ENCODE measurements at regions not wholly inside any gene's neighbourhood (a gene's known extent, or its start where the extent isn't known, plus 50 kb on each side); places are given as distances from the start of the nearest gene placed in this dataset.
A peak's percentile ranks its signal among the peaks of the same experiment; 100 is the strongest.

GRCh38 chr5:125399885-125400284 lies 653.4 kb upstream of the ZNF608 start:
- Histone ChIP-seq H3K9me3 (no peaks in the 10 kb centered on the region), H3K27me3 (replicated peaks; ENCODE audit: control insufficient read depth, insufficient read depth, low read length) (no peaks in the 10 kb centered on the region), H3K4me1 (peaks cover 27% of the 10 kb centered on the region), H3K36me3 (ENCODE audit: control insufficient read depth, insufficient read depth, low read length) (no peaks in the 10 kb centered on the region), H3K4me3 (ENCODE audit: low read depth, low read length) (no peak overlapping the region)
- POLR2A ChIA-PET = no interaction called here
- CTCF ChIA-PET = no interaction called here
- peaks cover 26% of the 10 kb centered on the region for H3K4me1 Mint-ChIP-seq (ENCODE audit: low read depth, unreplicated experiment)
- H3K36me3 Mint-ChIP-seq (ENCODE audit: insufficient read depth, unreplicated experiment) = no peaks in the 10 kb centered on the region
- H3K27me3 Mint-ChIP-seq (ENCODE audit: insufficient read depth, unreplicated experiment) = no peaks in the 10 kb centered on the region
- BruUV-seq (replicated peaks) = no TSS peak
- H3K9me3 Mint-ChIP-seq (ENCODE audit: unreplicated experiment) = peaks cover 10% of the 10 kb centered on the region
- TF ChIP-seq, protein P1, sequence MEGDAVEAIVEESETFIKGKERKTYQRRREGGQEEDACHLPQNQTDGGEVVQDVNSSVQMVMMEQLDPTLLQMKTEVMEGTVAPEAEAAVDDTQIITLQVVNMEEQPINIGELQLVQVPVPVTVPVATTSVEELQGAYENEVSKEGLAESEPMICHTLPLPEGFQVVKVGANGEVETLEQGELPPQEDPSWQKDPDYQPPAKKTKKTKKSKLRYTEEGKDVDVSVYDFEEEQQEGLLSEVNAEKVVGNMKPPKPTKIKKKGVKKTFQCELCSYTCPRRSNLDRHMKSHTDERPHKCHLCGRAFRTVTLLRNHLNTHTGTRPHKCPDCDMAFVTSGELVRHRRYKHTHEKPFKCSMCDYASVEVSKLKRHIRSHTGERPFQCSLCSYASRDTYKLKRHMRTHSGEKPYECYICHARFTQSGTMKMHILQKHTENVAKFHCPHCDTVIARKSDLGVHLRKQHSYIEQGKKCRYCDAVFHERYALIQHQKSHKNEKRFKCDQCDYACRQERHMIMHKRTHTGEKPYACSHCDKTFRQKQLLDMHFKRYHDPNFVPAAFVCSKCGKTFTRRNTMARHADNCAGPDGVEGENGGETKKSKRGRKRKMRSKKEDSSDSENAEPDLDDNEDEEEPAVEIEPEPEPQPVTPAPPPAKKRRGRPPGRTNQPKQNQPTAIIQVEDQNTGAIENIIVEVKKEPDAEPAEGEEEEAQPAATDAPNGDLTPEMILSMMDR (IDR thresholded peaks at IDR 0.05; ENCODE audit: insufficient read depth in 1 of 2, low read depth in 1 of 2, low read length in 1 of 2, severe bottlenecking in 1 of 2, unreplicated experiment in 1 of 2) = no peak
- intact Hi-C loops (cut with micrococcal nuclease; ENCODE audit: unreplicated experiment) = loop anchor here (10.0 kb wide), 1 partner anchor 385 kb away; no protein-coding TSS in a partner anchor
- no peak overlapping the region for H3K4me3 Mint-ChIP-seq (ENCODE audit: unreplicated experiment)
- no peak overlapping the region for H3K27ac Mint-ChIP-seq (ENCODE audit: unreplicated experiment)
- no peak for DNase-seq

DNA sequence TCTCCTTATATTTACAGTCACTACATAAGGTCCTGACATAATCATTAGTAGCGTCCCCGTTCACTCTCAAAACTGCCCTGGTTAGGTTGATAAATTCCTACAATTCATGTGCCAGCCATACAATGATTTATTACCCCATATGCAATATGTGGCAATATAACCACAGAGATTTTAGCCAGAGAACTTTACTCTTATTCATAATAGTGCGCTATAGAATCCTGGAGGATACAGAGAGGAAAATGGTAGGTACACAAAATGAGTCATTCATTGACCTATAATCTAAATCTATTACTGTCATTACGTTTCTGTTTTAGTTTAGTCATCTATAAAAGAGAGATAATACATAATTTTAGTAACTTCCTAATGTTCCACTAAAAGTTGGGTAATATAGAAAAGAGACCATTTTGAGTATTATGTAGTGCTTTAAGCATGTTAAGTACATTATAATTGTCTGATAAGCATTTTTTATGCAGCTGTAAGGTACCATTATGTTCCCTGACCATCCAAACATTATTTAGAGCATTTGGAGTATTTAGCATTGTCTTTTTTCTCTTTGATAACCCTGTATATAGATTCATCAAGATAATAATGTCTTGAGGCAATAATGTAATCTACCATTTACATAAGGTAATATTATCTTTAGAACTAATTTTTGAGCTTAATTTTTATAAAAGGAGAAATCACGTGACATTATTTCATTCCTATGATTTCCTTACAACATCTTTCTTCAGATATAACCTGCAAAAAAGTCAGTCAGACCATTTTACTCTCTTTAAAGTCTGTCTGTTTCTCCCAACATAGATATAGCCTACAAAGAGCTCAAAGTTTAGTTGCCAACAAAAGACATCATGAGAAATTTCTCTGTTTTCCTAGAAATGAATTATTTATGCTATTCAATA lies 655.5 kb upstream of the ZNF608 start:
- CTCF ChIA-PET = no interaction called here
- Mint-ChIP-seq H3K27ac (ENCODE audit: unreplicated experiment) (no peak overlapping the region), H3K27me3 (ENCODE audit: insufficient read depth, unreplicated experiment) (no peaks in the 10 kb centered on the region), H3K4me3 (ENCODE audit: unreplicated experiment) (peak overlapping the region; percentile 55), H3K36me3 (ENCODE audit: insufficient read depth, unreplicated experiment) (no peaks in the 10 kb centered on the region), H3K9me3 (ENCODE audit: unreplicated experiment) (peaks cover 6% of the 10 kb centered on the region), H3K4me1 (ENCODE audit: low read depth, unreplicated experiment) (peaks cover 26% of the 10 kb centered on the region)
- H3K4me1 ChIP-seq = peaks cover 27% of the 10 kb centered on the region
- H3K4me3 ChIP-seq (ENCODE audit: low read depth, low read length) = no peak overlapping the region
- no peaks in the 10 kb centered on the region for H3K36me3 ChIP-seq (ENCODE audit: control insufficient read depth, insufficient read depth, low read length)
- no peaks in the 10 kb centered on the region for H3K27me3 ChIP-seq (replicated peaks; ENCODE audit: control insufficient read depth, insufficient read depth, low read length)
- DNase-seq = no peak
- BruUV-seq (replicated peaks) = no TSS peak
- TF ChIP-seq, protein P1 (IDR thresholded peaks at IDR 0.05; ENCODE audit: insufficient read depth in 1 of 2, low read depth in 1 of 2, low read length in 1 of 2, severe bottlenecking in 1 of 2, unreplicated experiment in 1 of 2) = no peak
- 0 out of 2 replicates have a peak, but pooled peaks cover 3% of the 10 kb centered on the region for H3K9me3 ChIP-seq
- POLR2A ChIA-PET = no interaction called here
- intact Hi-C loops (cut with micrococcal nuclease; ENCODE audit: unreplicated experiment) = loop anchor here (2.0 to 10.0 kb wide), 2 partner anchors 387 to 493 kb away; no protein-coding TSS in a partner anchor

GRCh38 chr5:125402787-125403186 lies 656.3 kb upstream of the ZNF608 start:
- TF ChIP-seq, protein P1 (IDR thresholded peaks at IDR 0.05; ENCODE audit: insufficient read depth in 1 of 2, low read depth in 1 of 2, low read length in 1 of 2, severe bottlenecking in 1 of 2, unreplicated experiment in 1 of 2) = no peak
- no peaks in the 10 kb centered on the region for H3K36me3 ChIP-seq (ENCODE audit: control insufficient read depth, insufficient read depth, low read length)
- no peaks in the 10 kb centered on the region for H3K27me3 Mint-ChIP-seq (ENCODE audit: insufficient read depth, unreplicated experiment)
- H3K4me1 Mint-ChIP-seq (ENCODE audit: low read depth, unreplicated experiment) = peaks cover 26% of the 10 kb centered on the region
- H3K4me1 ChIP-seq = peaks cover 27% of the 10 kb centered on the region
- 0 out of 2 replicates have a peak, but pooled peaks cover 3% of the 10 kb centered on the region for H3K9me3 ChIP-seq
- no peaks in the 10 kb centered on the region for H3K9me3 Mint-ChIP-seq (ENCODE audit: unreplicated experiment)
- DNase-seq = no peak
- peak overlapping the region; percentile 55 for H3K4me3 Mint-ChIP-seq (ENCODE audit: unreplicated experiment)
- ChIA-PET POLR2A (no interaction called here), CTCF (no interaction called here)
- no TSS peak for BruUV-seq (replicated peaks)
- no peaks in the 10 kb centered on the region for H3K27me3 ChIP-seq (replicated peaks; ENCODE audit: control insufficient read depth, insufficient read depth, low read length)
- H3K27ac Mint-ChIP-seq (ENCODE audit: unreplicated experiment) = peak overlapping the region; percentile 64
- intact Hi-C loops (cut with micrococcal nuclease; ENCODE audit: unreplicated experiment) = loop anchor here (2.0 to 10.0 kb wide), 2 partner anchors 388 to 494 kb away; no protein-coding TSS in a partner anchor
- H3K4me3 ChIP-seq (ENCODE audit: low read depth, low read length) = no peak overlapping the region
- H3K36me3 Mint-ChIP-seq (ENCODE audit: insufficient read depth, unreplicated experiment) = no peaks in the 10 kb centered on the region
